GM10248 (cell line): ENCODE measurements at regions not wholly inside any gene's neighbourhood (a gene's known extent, or its start where the extent isn't known, plus 50 kb on each side); places are given as distances from the start of the nearest gene placed in this dataset.

Experiments used
- CTCF ChIA-PET: fragments of 300-600 bp; sonication (Branson Sonifier 250); formaldehyde crosslinking; extraction: SDS; loops from one replicate; lab custom pipeline; 2021; ENCODE audit warnings: antibody characterized with exemption; lab: Yijun Ruan, JAX
- POLR2A ChIA-PET: fragments of 350-650 bp; sonication (Branson Sonifier 250); formaldehyde crosslinking; extraction: SDS; loops from one replicate; lab custom pipeline; 2020; ENCODE audit warnings: antibody characterized with exemption; lab: Yijun Ruan, JAX
- DNase-seq: peaks from one replicate; pipeline ENCODE4 v3.0.0; 2012; ENCODE audit errors: extremely low spot score
- TF ChIP-seq, protein P1 (sequence below): IDR thresholded peaks from 2 replicates; pipeline ENCODE4 v1.5.1; 2012; ENCODE audit warnings: mild to moderate bottlenecking, low read depth; ENCODE audit errors: extremely low read depth, missing control alignments, control extremely low read depth

DNA sequence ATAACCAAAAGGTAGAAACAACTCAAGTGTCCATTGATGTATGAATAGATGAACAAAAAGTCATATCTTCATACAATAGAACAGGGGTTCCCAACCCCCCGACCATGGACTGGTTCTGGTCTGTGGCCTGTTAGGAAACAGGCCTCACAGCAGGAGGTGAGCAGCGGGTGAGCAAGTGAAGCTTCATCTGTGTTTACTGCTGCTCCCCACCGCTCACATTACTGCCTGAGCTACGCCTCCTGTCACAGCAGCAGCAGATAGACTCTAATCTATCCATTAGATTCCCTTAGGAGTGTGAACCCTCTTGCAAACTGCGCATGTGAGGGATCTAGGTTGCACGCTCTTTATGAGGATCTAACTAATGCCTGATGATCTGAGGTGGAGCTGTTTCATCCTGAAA lies 478.0 kb downstream of the BRINP1 start:
- DNase-seq, result no peak
- TF ChIP-seq, protein P1, sequence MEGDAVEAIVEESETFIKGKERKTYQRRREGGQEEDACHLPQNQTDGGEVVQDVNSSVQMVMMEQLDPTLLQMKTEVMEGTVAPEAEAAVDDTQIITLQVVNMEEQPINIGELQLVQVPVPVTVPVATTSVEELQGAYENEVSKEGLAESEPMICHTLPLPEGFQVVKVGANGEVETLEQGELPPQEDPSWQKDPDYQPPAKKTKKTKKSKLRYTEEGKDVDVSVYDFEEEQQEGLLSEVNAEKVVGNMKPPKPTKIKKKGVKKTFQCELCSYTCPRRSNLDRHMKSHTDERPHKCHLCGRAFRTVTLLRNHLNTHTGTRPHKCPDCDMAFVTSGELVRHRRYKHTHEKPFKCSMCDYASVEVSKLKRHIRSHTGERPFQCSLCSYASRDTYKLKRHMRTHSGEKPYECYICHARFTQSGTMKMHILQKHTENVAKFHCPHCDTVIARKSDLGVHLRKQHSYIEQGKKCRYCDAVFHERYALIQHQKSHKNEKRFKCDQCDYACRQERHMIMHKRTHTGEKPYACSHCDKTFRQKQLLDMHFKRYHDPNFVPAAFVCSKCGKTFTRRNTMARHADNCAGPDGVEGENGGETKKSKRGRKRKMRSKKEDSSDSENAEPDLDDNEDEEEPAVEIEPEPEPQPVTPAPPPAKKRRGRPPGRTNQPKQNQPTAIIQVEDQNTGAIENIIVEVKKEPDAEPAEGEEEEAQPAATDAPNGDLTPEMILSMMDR, result no peak
- POLR2A ChIA-PET, result no interaction called here
- CTCF ChIA-PET, result no interaction called here

DNA sequence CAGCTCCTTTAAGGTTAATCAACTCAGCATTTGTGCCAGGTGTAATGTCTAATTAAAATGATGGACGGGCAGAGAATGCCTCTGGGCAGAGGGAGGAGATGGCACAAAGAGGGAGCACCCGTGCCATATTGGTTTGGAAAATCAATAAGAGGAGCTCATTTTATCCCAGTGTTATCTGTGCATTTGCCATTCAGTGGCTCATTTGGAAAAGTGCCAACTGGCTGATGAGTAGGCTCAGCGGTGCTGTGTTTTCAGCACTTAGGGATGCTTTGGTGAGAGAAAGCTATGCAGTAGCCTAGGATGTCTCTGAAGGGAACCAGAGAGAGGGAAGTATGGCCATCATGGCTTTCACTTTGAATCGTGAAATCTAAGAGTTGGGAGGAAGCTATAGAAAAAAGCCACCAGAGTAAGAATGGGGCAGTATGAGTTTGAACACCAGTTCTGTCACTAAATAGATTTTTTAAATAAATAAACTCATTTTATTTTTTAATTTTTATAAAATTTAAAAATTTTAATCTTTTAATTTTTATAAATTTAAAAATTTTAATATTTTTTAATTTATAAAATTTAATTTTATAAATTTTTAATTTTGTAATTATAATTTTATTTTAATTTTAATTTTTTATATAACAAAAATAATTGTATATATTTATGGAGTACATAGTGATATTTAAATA lies 472.8 kb downstream of the BRINP1 start:
- TF ChIP-seq, protein P1, result no peak
- POLR2A ChIA-PET, result no interaction called here
- no peak for DNase-seq
- CTCF ChIA-PET, result interaction anchor here (1.5 to 1.7 kb wide), 2 partner anchors 9 kb away, joined by 4 read pairs; no protein-coding TSS in a partner anchor

DNA sequence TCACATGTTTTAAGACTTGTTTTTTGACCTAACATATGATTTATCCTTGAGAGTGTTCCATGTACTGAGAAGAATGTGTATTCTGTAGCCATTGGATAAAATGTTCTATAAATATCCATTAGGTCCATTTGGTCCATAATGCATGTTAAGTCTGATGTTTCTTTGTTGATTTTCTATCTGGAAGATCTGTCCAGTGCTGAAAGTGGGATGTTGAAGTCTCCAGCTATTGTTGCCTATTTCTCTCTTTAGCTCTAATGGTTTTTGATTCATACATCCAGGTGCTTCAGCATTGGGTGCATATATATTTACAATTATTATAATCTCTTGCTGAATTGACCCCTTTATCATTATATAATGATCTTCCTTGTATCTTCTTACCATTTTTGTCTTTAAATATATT lies 451.1 kb downstream of the BRINP1 start:
- CTCF ChIA-PET, result no interaction called here
- POLR2A ChIA-PET, result no interaction called here
- TF ChIP-seq, protein P1, result no peak
- DNase-seq, result no peak

DNA sequence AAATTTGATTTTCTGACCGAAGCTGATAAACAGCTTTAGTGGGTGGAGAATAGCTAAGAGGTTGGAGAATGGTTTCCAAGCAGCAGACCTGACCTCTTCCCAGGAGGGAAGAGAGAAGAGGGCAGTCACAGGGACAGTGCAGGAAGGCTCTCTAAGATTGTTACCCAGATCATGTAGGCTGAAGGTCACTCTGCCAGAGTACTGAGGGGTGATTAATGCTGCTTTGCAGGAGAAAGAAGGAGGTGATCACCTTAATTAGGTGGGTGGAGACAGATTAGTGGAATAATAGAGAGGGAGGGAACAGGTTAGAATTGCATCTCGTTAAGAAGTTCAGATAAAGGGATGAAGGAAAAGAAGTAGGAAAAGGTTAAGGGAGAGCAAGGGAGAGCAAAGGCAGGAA lies 440.5 kb downstream of the BRINP1 start:
- POLR2A ChIA-PET, result no interaction called here
- CTCF ChIA-PET, result no interaction called here
- DNase-seq, result no peak
- TF ChIP-seq, protein P1, result no peak

DNA sequence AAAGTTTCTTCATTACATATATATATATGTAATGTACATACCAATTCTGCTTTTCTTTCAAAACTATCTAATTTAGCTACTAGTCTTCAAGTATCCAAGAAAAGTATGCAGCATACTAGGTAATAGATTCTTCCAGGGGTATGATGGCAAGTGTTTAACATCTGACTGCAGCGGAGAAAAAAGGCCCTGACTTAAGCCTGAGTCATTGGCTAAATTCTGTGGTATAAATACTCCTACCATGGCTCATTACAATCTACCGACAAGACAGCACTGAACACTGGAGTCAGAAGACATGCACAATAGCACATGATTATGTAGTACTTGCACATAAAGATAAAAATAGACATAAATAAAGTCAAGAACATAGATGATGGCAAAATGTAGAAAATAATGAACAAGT lies 439.9 kb downstream of the BRINP1 start:
- DNase-seq, result no peak
- CTCF ChIA-PET, result no interaction called here
- POLR2A ChIA-PET, result no interaction called here
- TF ChIP-seq, protein P1, result no peak

DNA sequence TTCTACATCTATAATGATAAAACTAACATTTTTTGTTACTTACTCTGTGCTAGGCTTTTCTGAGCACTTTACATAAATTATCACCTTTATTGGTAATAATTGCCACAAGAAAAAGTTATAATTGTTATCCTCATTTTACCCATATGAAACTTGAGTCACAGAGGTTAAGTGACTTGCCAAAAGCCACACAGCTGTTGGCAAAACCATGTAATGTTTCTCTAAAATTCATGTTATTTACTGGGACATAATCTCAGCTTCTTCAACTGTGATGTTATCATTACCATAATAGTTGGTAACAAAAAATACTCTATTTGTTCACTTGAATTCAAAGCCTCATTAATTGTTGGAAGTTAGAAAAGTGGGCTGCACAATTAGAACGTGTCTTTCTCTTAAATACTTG lies 437.3 kb downstream of the BRINP1 start:
- ChIA-PET CTCF (no interaction called here), POLR2A (no interaction called here)
- TF ChIP-seq, protein P1, result no peak
- no peak for DNase-seq
